ENCODE measurements at regions not wholly inside any gene's neighbourhood (a gene's known extent, or its start where the extent isn't known, plus 50 kb on each side); places are given as distances from the start of the nearest gene placed in this dataset.
"Not testable (repeated sequence)": the region's sequence is repeated elsewhere in the genome, so short reads cannot be mapped to it uniquely, and the experiment has no call there.

GRCh38 chr6:76764057-76764456, 691.6 kb upstream of the IMPG1 start:
- no peak for DNase-seq

GRCh38 chr6:76752841-76753240, 680.4 kb upstream of the IMPG1 start:
- no peak for DNase-seq

GRCh38 chr6:76745388-76745787, 672.9 kb upstream of the IMPG1 start:
- DNase-seq = not testable (repeated sequence)

- DNase-seq = not testable (repeated sequence)
Measured at GRCh38 chr6:76744151-76744720, 671.8 kb upstream of the IMPG1 start.

GRCh38 chr6:76742919-76743318, 670.5 kb upstream of the IMPG1 start:
- no peak for DNase-seq

- DNase-seq = no peak
Measured at GRCh38 chr6:76719449-76719848, 647.0 kb upstream of the IMPG1 start.

- no peak for DNase-seq
Measured at GRCh38 chr6:76708641-76709331, 636.3 kb upstream of the IMPG1 start.

GRCh38 chr6:76707630-76708029, 635.2 kb upstream of the IMPG1 start:
- no peak for DNase-seq

GRCh38 chr6:76706631-76707030, 634.2 kb upstream of the IMPG1 start:
- no peak for DNase-seq

GRCh38 chr6:76706086-76706485, 633.6 kb upstream of the IMPG1 start:
- no peak for DNase-seq

- no peak for DNase-seq
Measured at GRCh38 chr6:76703786-76704185, 631.3 kb upstream of the IMPG1 start.

GRCh38 chr6:76703285-76703684, 630.8 kb upstream of the IMPG1 start:
- DNase-seq = no peak

GRCh38 chr6:76702187-76702586, 629.7 kb upstream of the IMPG1 start:
- DNase-seq = no peak

GRCh38 chr6:76701610-76702009, 629.1 kb upstream of the IMPG1 start:
- DNase-seq = no peak

- no peak for DNase-seq
Measured at GRCh38 chr6:76697585-76697984, 625.1 kb upstream of the IMPG1 start.

GRCh38 chr6:76694795-76695194, 622.3 kb upstream of the IMPG1 start:
- no peak for DNase-seq

GRCh38 chr6:76684875-76685274, 612.4 kb upstream of the IMPG1 start:
- DNase-seq = no peak

GRCh38 chr6:76683985-76684384, 611.5 kb upstream of the IMPG1 start:
- no peak for DNase-seq

GRCh38 chr6:76682842-76683241, 610.4 kb upstream of the IMPG1 start:
- no peak for DNase-seq

- DNase-seq = no peak
Measured at GRCh38 chr6:76681781-76682180, 609.3 kb upstream of the IMPG1 start.

GRCh38 chr6:76677017-76677416, 604.6 kb upstream of the IMPG1 start:
- DNase-seq = no peak

- DNase-seq = no peak
Measured at GRCh38 chr6:76671751-76672150, 599.3 kb upstream of the IMPG1 start.

GRCh38 chr6:76644231-76644630, 571.8 kb upstream of the IMPG1 start:
- no peak for DNase-seq

- DNase-seq = no peak
Measured at GRCh38 chr6:76639941-76640340, 567.5 kb upstream of the IMPG1 start.

GRCh38 chr6:76634695-76635094, 562.2 kb upstream of the IMPG1 start:
- no peak for DNase-seq
